ENCODE measurements at regions not wholly inside any gene's neighbourhood (a gene's known extent, or its start where the extent isn't known, plus 50 kb on each side); places are given as distances from the start of the nearest gene placed in this dataset.

GRCh38 chr2:235279965-235280364 lies 213.9 kb upstream of the AGAP1 start:
- H3K27ac Mint-ChIP-seq (ENCODE audit: unreplicated experiment), result no peak overlapping the region
- no peaks in the 10 kb centered on the region for H3K4me1 Mint-ChIP-seq (ENCODE audit: low read depth, unreplicated experiment)
- DNase-seq, result no peak
- no peaks in the 10 kb centered on the region for H3K9me3 Mint-ChIP-seq (ENCODE audit: unreplicated experiment)
- TF ChIP-seq, protein P1, sequence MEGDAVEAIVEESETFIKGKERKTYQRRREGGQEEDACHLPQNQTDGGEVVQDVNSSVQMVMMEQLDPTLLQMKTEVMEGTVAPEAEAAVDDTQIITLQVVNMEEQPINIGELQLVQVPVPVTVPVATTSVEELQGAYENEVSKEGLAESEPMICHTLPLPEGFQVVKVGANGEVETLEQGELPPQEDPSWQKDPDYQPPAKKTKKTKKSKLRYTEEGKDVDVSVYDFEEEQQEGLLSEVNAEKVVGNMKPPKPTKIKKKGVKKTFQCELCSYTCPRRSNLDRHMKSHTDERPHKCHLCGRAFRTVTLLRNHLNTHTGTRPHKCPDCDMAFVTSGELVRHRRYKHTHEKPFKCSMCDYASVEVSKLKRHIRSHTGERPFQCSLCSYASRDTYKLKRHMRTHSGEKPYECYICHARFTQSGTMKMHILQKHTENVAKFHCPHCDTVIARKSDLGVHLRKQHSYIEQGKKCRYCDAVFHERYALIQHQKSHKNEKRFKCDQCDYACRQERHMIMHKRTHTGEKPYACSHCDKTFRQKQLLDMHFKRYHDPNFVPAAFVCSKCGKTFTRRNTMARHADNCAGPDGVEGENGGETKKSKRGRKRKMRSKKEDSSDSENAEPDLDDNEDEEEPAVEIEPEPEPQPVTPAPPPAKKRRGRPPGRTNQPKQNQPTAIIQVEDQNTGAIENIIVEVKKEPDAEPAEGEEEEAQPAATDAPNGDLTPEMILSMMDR (IDR thresholded peaks at IDR 0.05; ENCODE audit: partially characterized antibody, unreplicated experiment), result no peak
- H3K4me3 Mint-ChIP-seq (ENCODE audit: unreplicated experiment), result no peak overlapping the region
- peaks cover 2% of the 10 kb centered on the region for H3K36me3 Mint-ChIP-seq (ENCODE audit: unreplicated experiment)
- H3K27me3 Mint-ChIP-seq (ENCODE audit: unreplicated experiment), result no peaks in the 10 kb centered on the region

GRCh38 chr2:235283246-235283645 lies 210.6 kb upstream of the AGAP1 start:
- no peak for DNase-seq
- TF ChIP-seq, protein P1 (IDR thresholded peaks at IDR 0.05; ENCODE audit: partially characterized antibody, unreplicated experiment), result no peak
- Mint-ChIP-seq H3K4me1 (ENCODE audit: low read depth, unreplicated experiment) (no peaks in the 10 kb centered on the region), H3K9me3 (ENCODE audit: unreplicated experiment) (peaks cover 2% of the 10 kb centered on the region), H3K27ac (ENCODE audit: unreplicated experiment) (no peak overlapping the region), H3K27me3 (ENCODE audit: unreplicated experiment) (no peaks in the 10 kb centered on the region), H3K4me3 (ENCODE audit: unreplicated experiment) (no peak overlapping the region), H3K36me3 (ENCODE audit: unreplicated experiment) (no peaks in the 10 kb centered on the region)

- no peaks in the 10 kb centered on the region for H3K27me3 Mint-ChIP-seq (ENCODE audit: unreplicated experiment)
- H3K4me3 Mint-ChIP-seq (ENCODE audit: unreplicated experiment), result no peak overlapping the region
- DNase-seq, result no peak
- no peaks in the 10 kb centered on the region for H3K36me3 Mint-ChIP-seq (ENCODE audit: unreplicated experiment)
- TF ChIP-seq, protein P1 (IDR thresholded peaks at IDR 0.05; ENCODE audit: partially characterized antibody, unreplicated experiment), result no peak
- H3K27ac Mint-ChIP-seq (ENCODE audit: unreplicated experiment), result no peak overlapping the region
- no peaks in the 10 kb centered on the region for H3K4me1 Mint-ChIP-seq (ENCODE audit: low read depth, unreplicated experiment)
- peaks cover 2% of the 10 kb centered on the region for H3K9me3 Mint-ChIP-seq (ENCODE audit: unreplicated experiment)
These were observed 207.0 kb upstream of the AGAP1 start for GRCh38 chr2:235286622-235287374.

GRCh38 chr2:235287375-235287733 lies 206.5 kb upstream of the AGAP1 start:
- TF ChIP-seq, protein P1 (IDR thresholded peaks at IDR 0.05; ENCODE audit: partially characterized antibody, unreplicated experiment), result no peak
- Mint-ChIP-seq H3K9me3 (ENCODE audit: unreplicated experiment) (peaks cover 2% of the 10 kb centered on the region), H3K36me3 (ENCODE audit: unreplicated experiment) (no peaks in the 10 kb centered on the region), H3K27me3 (ENCODE audit: unreplicated experiment) (no peaks in the 10 kb centered on the region), H3K27ac (ENCODE audit: unreplicated experiment) (no peak overlapping the region), H3K4me1 (ENCODE audit: low read depth, unreplicated experiment) (no peaks in the 10 kb centered on the region), H3K4me3 (ENCODE audit: unreplicated experiment) (no peak overlapping the region)
- DNase-seq, result no peak

DNA sequence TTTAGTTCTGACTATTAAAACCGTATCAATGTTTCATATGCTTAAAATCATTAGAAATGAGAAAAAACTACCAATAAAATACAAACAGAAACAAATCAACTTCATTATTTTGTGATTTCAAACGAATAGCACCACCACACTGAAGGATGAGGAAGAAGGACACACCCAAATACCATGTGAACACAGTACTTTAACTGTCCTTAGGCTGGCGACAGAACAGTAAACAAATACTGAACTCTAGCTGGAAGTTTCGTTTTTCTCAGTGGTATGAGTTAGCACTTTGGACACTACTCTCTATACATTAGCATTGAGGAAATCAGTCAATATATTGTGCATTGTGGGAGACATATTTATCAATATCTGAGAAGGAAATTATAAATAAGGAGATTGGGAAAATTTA lies 202.4 kb upstream of the AGAP1 start:
- Mint-ChIP-seq H3K36me3 (ENCODE audit: unreplicated experiment) (no peaks in the 10 kb centered on the region), H3K27me3 (ENCODE audit: unreplicated experiment) (peaks cover 3% of the 10 kb centered on the region), H3K27ac (ENCODE audit: unreplicated experiment) (no peak overlapping the region), H3K4me3 (ENCODE audit: unreplicated experiment) (no peak overlapping the region), H3K9me3 (ENCODE audit: unreplicated experiment) (no peaks in the 10 kb centered on the region), H3K4me1 (ENCODE audit: low read depth, unreplicated experiment) (peaks cover 3% of the 10 kb centered on the region)
- DNase-seq, result no peak
- TF ChIP-seq, protein P1 (IDR thresholded peaks at IDR 0.05; ENCODE audit: partially characterized antibody, unreplicated experiment), result no peak
